DND-41 (cell line): ENCODE measurements at regions not wholly inside any gene's neighbourhood (a gene's known extent, or its start where the extent isn't known, plus 50 kb on each side); places are given as distances from the start of the nearest gene placed in this dataset.

Source experiments
- ATAC-seq: fragments of 200-7000 bp; cut with Tn5 transposase; 3 replicates; pipeline ENCODE4 v1.9.1; 2021; ENCODE audit warnings: low read depth; ENCODE audit not compliant: insufficient read depth
- DNase-seq: peaks from one replicate; pipeline ENCODE4 v3.0.0-alpha.2; 2020
- H2AFZ ChIP-seq: 2 replicates; pipeline ENCODE4 v1.6.0; 2012; ENCODE audit warnings: low read depth, low read length
- H3K27ac ChIP-seq: 2 replicates; pipeline ENCODE4 v1.5.1; 2012; ENCODE audit warnings: low read length, inconsistent platforms
- H3K27me3 ChIP-seq: fragments of 200-600 bp; sonication (generic); 2 replicates; pipeline ENCODE4 v1.6.0; 2012; ENCODE audit warnings: low read length, mild to moderate bottlenecking, inconsistent platforms; ENCODE audit not compliant: insufficient read depth, poor library complexity
- H3K36me3 ChIP-seq: 2 replicates; pipeline ENCODE4 v1.5.1; 2012; ENCODE audit warnings: low read length, inconsistent platforms; ENCODE audit not compliant: insufficient read depth
- H3K4me1 ChIP-seq: 2 replicates; pipeline ENCODE4 v1.5.1; 2012; ENCODE audit warnings: mild to moderate bottlenecking, low read length; ENCODE audit not compliant: insufficient read depth
- H3K4me2 ChIP-seq: 2 replicates; pipeline ENCODE4 v1.6.0; 2012; ENCODE audit warnings: mild to moderate bottlenecking, moderate library complexity, low read length, inconsistent platforms; ENCODE audit not compliant: insufficient read depth
- H3K4me3 ChIP-seq, 2 experiments: fragments of 200-600 bp in 1 of 2; shearing (Covaris generic) in 1 of 2; 2 replicates each; pipeline ENCODE4 v1.5.1; 2012 to 2016; ENCODE audit warnings: inconsistent platforms in 2 of 2, low read length in 2 of 2, mild to moderate bottlenecking in 2 of 2, low read depth in 1 of 2, moderate library complexity in 1 of 2
- H3K79me2 ChIP-seq: 2 replicates; pipeline ENCODE4 v1.6.0; 2012; ENCODE audit warnings: low read length, inconsistent platforms; ENCODE audit not compliant: insufficient read depth
- H3K9ac ChIP-seq: 2 replicates; pipeline ENCODE4 v1.6.0; 2012; ENCODE audit warnings: low read depth, mild to moderate bottlenecking, inconsistent platforms, low read length, moderate library complexity
- H3K9me3 ChIP-seq: 2 replicates; pipeline ENCODE4 v1.5.1; 2012; ENCODE audit warnings: low read length, moderate library complexity, mild to moderate bottlenecking, inconsistent platforms; ENCODE audit not compliant: insufficient read depth, severe bottlenecking
- H4K20me1 ChIP-seq: 2 replicates; pipeline ENCODE4 v1.6.0; 2012; ENCODE audit warnings: low read length; ENCODE audit not compliant: insufficient read depth
- EZH2 ChIP-seq: IDR thresholded peaks from 3 replicates; pipeline ENCODE4 v1.6.1; 2012; ENCODE audit warnings: borderline replicate concordance, low read depth, mild to moderate bottlenecking, moderate library complexity, low read length, inconsistent platforms; ENCODE audit not compliant: severe bottlenecking
- TF ChIP-seq, protein P1 (sequence below): IDR thresholded peaks from 2 replicates; pipeline ENCODE4 v1.5.1; 2012; ENCODE audit warnings: borderline replicate concordance, low read length, moderate library complexity, mild to moderate bottlenecking; ENCODE audit not compliant: poor library complexity, severe bottlenecking; ENCODE audit errors: extremely low read depth

DNA sequence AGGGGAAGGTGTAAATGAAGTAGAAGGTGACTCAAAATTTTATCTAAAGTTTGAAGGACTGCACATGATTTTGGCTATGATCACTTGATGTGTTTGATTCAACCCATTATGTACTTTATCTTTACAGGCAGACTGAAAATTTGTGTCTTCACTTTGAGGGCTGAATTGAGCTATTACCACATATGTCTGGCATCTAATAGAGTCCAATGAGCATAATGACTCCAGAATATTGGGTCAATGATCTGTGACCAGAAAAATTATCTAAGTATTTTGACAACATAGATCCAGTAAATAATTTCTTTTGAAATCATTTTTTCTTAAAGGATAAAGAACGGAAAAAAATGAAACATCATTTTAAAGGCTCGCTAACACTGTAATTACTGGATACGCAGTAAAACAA lies 2810.0 kb downstream of the PCDH9 start:
- Histone ChIP-seq H4K20me1 (no peaks in the 10 kb centered on the region), H3K27me3 (no peaks in the 10 kb centered on the region), H3K4me2 (no peak overlapping the region), H3K36me3 (no peaks in the 10 kb centered on the region), H3K27ac (no peak overlapping the region), H3K4me1 (no peaks in the 10 kb centered on the region), H2AFZ (no peak overlapping the region), H3K4me3 (no peak overlapping the region), H3K9me3 (no peaks in the 10 kb centered on the region), H3K9ac (no peak overlapping the region), H3K79me2 (no peaks in the 10 kb centered on the region)
- TF ChIP-seq EZH2, result no peak
- TF ChIP-seq, protein P1, sequence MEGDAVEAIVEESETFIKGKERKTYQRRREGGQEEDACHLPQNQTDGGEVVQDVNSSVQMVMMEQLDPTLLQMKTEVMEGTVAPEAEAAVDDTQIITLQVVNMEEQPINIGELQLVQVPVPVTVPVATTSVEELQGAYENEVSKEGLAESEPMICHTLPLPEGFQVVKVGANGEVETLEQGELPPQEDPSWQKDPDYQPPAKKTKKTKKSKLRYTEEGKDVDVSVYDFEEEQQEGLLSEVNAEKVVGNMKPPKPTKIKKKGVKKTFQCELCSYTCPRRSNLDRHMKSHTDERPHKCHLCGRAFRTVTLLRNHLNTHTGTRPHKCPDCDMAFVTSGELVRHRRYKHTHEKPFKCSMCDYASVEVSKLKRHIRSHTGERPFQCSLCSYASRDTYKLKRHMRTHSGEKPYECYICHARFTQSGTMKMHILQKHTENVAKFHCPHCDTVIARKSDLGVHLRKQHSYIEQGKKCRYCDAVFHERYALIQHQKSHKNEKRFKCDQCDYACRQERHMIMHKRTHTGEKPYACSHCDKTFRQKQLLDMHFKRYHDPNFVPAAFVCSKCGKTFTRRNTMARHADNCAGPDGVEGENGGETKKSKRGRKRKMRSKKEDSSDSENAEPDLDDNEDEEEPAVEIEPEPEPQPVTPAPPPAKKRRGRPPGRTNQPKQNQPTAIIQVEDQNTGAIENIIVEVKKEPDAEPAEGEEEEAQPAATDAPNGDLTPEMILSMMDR, result no peak
- DNase-seq, result no peak
- no peak for ATAC-seq

DNA sequence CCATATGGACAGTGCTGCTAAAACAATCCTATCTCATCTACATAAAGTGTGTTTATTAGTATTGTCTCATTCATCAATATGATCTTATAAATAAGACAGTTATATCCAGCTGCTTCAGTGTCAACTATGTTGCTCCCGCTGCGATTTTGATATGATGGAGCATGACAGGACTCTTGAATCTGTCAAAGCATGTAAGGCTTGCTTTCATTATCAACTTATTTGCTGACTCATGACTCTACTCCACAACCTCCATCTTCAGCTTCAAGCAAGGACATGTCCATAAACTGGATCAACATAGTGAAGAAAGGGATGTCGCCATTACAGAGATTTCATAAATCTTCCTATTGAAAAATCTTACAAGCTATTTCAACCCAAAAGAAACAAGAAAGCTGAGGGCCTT lies 2812.6 kb downstream of the PCDH9 start:
- Histone ChIP-seq H3K4me3 (no peak overlapping the region), H3K4me2 (no peak overlapping the region), H3K9me3 (no peaks in the 10 kb centered on the region), H3K4me1 (no peaks in the 10 kb centered on the region), H3K27ac (no peak overlapping the region), H3K36me3 (no peaks in the 10 kb centered on the region), H3K79me2 (no peaks in the 10 kb centered on the region), H3K27me3 (no peaks in the 10 kb centered on the region), H3K9ac (no peak overlapping the region), H2AFZ (no peak overlapping the region), H4K20me1 (no peaks in the 10 kb centered on the region)
- TF ChIP-seq, protein P1, result no peak
- TF ChIP-seq EZH2, result no peak
- ATAC-seq, result no peak
- no peak for DNase-seq

DNA sequence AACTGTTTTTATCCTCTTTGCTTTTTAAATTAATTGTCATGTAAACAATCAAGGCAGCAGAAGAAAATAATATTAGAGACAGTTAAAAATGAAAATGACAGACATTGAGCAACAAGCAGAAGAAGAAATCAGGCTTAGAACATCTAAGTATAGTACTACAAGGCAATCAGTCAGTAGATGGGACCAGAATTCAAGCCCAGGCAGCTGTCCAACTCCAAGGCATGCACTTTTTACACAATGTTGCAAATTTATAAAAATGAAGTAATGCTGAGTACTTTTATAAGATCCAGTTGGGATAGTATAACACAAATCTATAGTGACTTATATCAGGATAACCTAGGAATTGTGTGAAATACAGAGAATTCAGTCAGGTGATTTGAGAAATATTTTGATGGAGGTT lies 2815.8 kb downstream of the PCDH9 start:
- DNase-seq, result no peak
- Histone ChIP-seq H3K36me3 (no peaks in the 10 kb centered on the region), H3K27ac (no peak overlapping the region), H3K79me2 (no peaks in the 10 kb centered on the region), H3K27me3 (no peaks in the 10 kb centered on the region), H3K4me2 (no peak overlapping the region), H4K20me1 (no peaks in the 10 kb centered on the region), H3K4me3 (no peak overlapping the region), H3K4me1 (no peaks in the 10 kb centered on the region), H2AFZ (no peak overlapping the region), H3K9me3 (no peaks in the 10 kb centered on the region), H3K9ac (no peak overlapping the region)
- ATAC-seq, result no peak
- TF ChIP-seq, protein P1, result no peak
- TF ChIP-seq EZH2, result no peak

DNA sequence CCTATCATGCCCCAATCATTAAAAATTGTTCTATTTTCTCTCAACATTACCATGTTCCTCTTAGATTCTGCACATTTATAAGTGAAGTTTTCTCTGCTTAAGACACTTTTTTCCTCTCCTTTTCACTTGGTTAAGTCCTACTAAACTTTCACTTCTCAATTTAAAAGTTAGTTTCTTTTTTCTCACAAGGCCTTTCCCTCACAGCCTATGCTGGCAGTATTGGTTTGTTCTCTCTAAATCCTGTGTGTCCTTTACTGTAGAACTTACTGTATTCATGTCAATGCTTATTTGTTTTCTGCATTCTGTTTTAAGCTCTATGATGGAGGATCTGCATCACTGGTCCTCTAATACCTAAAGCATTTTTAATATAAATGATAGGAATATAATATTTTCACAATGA lies 2816.6 kb downstream of the PCDH9 start:
- H3K9ac ChIP-seq, result no peak overlapping the region
- TF ChIP-seq, protein P1, result no peak
- no peak for TF ChIP-seq EZH2
- H3K9me3 ChIP-seq, result no peaks in the 10 kb centered on the region
- no peaks in the 10 kb centered on the region for H3K36me3 ChIP-seq
- H3K4me3 ChIP-seq, result no peak overlapping the region
- no peaks in the 10 kb centered on the region for H4K20me1 ChIP-seq
- no peak overlapping the region for H2AFZ ChIP-seq
- no peak overlapping the region for H3K27ac ChIP-seq
- H3K4me2 ChIP-seq, result no peak overlapping the region
- no peak for DNase-seq
- no peaks in the 10 kb centered on the region for H3K79me2 ChIP-seq
- H3K4me1 ChIP-seq, result no peaks in the 10 kb centered on the region
- H3K27me3 ChIP-seq, result no peaks in the 10 kb centered on the region
- no peak for ATAC-seq
